Fibroblast of lung (primary cell): ENCODE measurements at regions not wholly inside any gene's neighbourhood (a gene's known extent, or its start where the extent isn't known, plus 50 kb on each side); places are given as distances from the start of the nearest gene placed in this dataset.

Source experiments
- CTCF ChIP-seq, 2 donors: IDR thresholded peaks in 1 of 2; conservative IDR thresholded peaks in 1 of 2; 1 replicate in 1 of 2; 2 replicates in 1 of 2; pipeline ENCODE4 v1.5.1; 2011 to 2012; ENCODE audit warnings: low read length in 2 of 2, control low read depth in 1 of 2, inconsistent platforms in 1 of 2, low read depth in 1 of 2, mild to moderate bottlenecking in 1 of 2
- EZH2 ChIP-seq: IDR thresholded peaks from 2 replicates; pipeline ENCODE4 v1.5.1; 2012; ENCODE audit warnings: low read length, control low read depth, mild to moderate bottlenecking; ENCODE audit errors: missing control alignments

DNA sequence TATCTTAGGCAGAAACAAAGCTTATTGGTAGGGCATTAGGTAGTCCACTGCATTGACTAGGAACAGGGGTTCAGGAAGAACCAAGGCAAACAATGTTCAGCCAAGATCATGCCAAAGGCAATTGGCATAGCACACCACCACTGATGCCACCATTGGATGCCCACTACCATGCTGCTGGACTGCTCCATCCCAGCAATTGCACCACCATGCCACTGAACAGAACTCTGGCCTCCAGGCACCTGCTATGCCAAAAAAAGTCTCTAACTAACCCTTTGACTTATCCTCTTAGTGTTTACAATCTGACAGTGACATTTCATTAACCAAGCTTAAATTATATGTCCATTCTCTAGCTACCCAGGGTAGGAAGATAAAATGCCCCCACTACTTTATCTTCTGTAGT is 509.6 kb upstream of the CAMK1G start:
- TF ChIP-seq CTCF (conservative IDR thresholded peaks at IDR 0.05 in 1 of 2, IDR thresholded peaks at IDR 0.05 in 1 of 2; ENCODE audit: low read depth in 1 of 2, low read length in 2 of 2) (no peak), EZH2 (no peak)
